GM12878 (cell line): ENCODE measurements at regions not wholly inside any gene's neighbourhood (a gene's known extent, or its start where the extent isn't known, plus 50 kb on each side); places are given as distances from the start of the nearest gene placed in this dataset.

ENCODE experiments used
- CUX1 ChIP-seq: IDR thresholded peaks from 2 replicates; pipeline ENCODE4 v1.6.1; 2012; ENCODE audit warnings: improper control_type of control experiment, low read depth, low read length; ENCODE audit not compliant: insufficient replicate concordance
- E4F1 ChIP-seq: fragments of 450-650 bp; IDR thresholded peaks from 2 replicates; pipeline ENCODE4 v1.6.1; 2018; ENCODE audit warnings: borderline replicate concordance, mild to moderate bottlenecking; ENCODE audit not compliant: partially characterized antibody
- MEF2A ChIP-seq: IDR thresholded peaks from 2 replicates; pipeline ENCODE4 v1.6.1; 2011; ENCODE audit warnings: low read depth, mild to moderate bottlenecking, low read length, moderate library complexity; ENCODE audit not compliant: insufficient read depth
- MXI1 ChIP-seq: fragments of 150-350 bp; IDR thresholded peaks from 2 replicates; pipeline ENCODE4 v1.6.1; 2011; ENCODE audit warnings: low read depth, mild to moderate bottlenecking, inconsistent platforms, low read length, improper control_type of control experiment
- RELB ChIP-seq: fragments of 450-650 bp; IDR thresholded peaks from 2 replicates; pipeline ENCODE4 v1.6.1; 2017; ENCODE audit warnings: low read depth, mild to moderate bottlenecking, moderate library complexity
- REST ChIP-seq: IDR thresholded peaks from 2 replicates; pipeline ENCODE4 v1.6.1; 2012; ENCODE audit warnings: mild to moderate bottlenecking, low read depth, low read length
- ZNF24 ChIP-seq: fragments of 450-650 bp; IDR thresholded peaks from 2 replicates; pipeline ENCODE4 v1.6.1; 2017; ENCODE audit warnings: antibody characterized with exemption, mild to moderate bottlenecking
- ZNF687 ChIP-seq: fragments of 450-650 bp; IDR thresholded peaks from 2 replicates; pipeline ENCODE4 v1.6.1; 2017; ENCODE audit warnings: mild to moderate bottlenecking, moderate library complexity

GRCh38 chr10:43952760-43953159, 304.1 kb upstream of the ZNF32 start (continued):
- TF ChIP-seq ZNF687 (no peak), RELB (no peak), CUX1 (no peak), ZNF24 (no peak), MXI1 (no peak), REST (no peak), MEF2A (no peak), E4F1 (no peak)
